Panc1 (cell line): ENCODE measurements at regions not wholly inside any gene's neighbourhood (a gene's known extent, or its start where the extent isn't known, plus 50 kb on each side); places are given as distances from the start of the nearest gene placed in this dataset.
"Not testable (repeated sequence)": the region's sequence is repeated elsewhere in the genome, so short reads cannot be mapped to it uniquely, and the experiment has no call there.

Experiments
- ATAC-seq: fragments of 200-7000 bp; cut with Tn5 transposase; 2 replicates; pipeline ENCODE4 v1.9.1; 2020; ENCODE audit warnings: mild to moderate bottlenecking, moderate library complexity
- BruUV-seq: library from RNA; stranded (reverse); fragments of 400-500 nt; replicated peaks from 2 replicates; lab custom pipeline; 2021; lab: Mats Ljungman, UMichigan
- CTCF ChIA-PET: fragments of 300-600 bp; sonication (Branson Sonifier 250); formaldehyde crosslinking; loops from one replicate; lab custom pipeline; 2022; ENCODE audit warnings: antibody characterized with exemption; lab: Charles Lee
- POLR2A ChIA-PET: fragments of 300-600 bp; sonication (Branson Sonifier 250); formaldehyde crosslinking; loops from one replicate; lab custom pipeline; 2022; ENCODE audit warnings: antibody characterized with exemption; lab: Charles Lee
- DNase-seq: peaks from one replicate; pipeline ENCODE4 v3.0.0-alpha.2; 2010; ENCODE audit warnings: low read depth, low spot score
- H3K27ac ChIP-seq: 2 replicates; pipeline ENCODE4 v1.5.1; 2011; ENCODE audit warnings: mild to moderate bottlenecking, low read length, inconsistent platforms
- H3K27me3 ChIP-seq: fragments of 200-500 bp; sonication (Bioruptor generic); 2 replicates; pipeline ENCODE4 v1.6.0; 2014; ENCODE audit warnings: low read length, inconsistent platforms; ENCODE audit not compliant: control insufficient read depth, insufficient read depth
- H3K36me3 ChIP-seq: fragments of 200-500 bp; sonication (Bioruptor generic); 2 replicates; pipeline ENCODE4 v1.5.1; 2014; ENCODE audit warnings: inconsistent platforms, mild to moderate bottlenecking, low read length, moderate library complexity; ENCODE audit not compliant: control insufficient read depth, insufficient read depth
- H3K4me1 ChIP-seq: 2 replicates; pipeline ENCODE4 v1.5.1; 2011; ENCODE audit warnings: inconsistent platforms, mild to moderate bottlenecking, low read length, moderate library complexity; ENCODE audit not compliant: control insufficient read depth, insufficient read depth
- H3K4me3 ChIP-seq, 2 experiments: 2 replicates each; pipeline ENCODE4 v1.5.1; 2011 to 2012; ENCODE audit warnings: low read depth in 2 of 2, low read length in 2 of 2, mild to moderate bottlenecking in 2 of 2, inconsistent platforms in 1 of 2, moderate library complexity in 1 of 2
- H3K9me3 ChIP-seq: fragments of 200-500 bp; sonication (Bioruptor generic); 2 replicates; pipeline ENCODE4 v1.5.1; 2014; ENCODE audit warnings: low read depth, mild to moderate bottlenecking, inconsistent platforms, low read length, moderate library complexity; ENCODE audit not compliant: control insufficient read depth, insufficient read depth
- CTCF ChIP-seq: fragments of 450-650 bp; IDR thresholded peaks from 2 replicates; pipeline ENCODE4 v1.5.1; 2017; ENCODE audit warnings: mild to moderate bottlenecking
- POLR2AphosphoS5 ChIP-seq: IDR thresholded peaks from 2 replicates; pipeline ENCODE4 v1.6.1; 2012; ENCODE audit warnings: mild to moderate bottlenecking, low read depth, low read length, moderate library complexity
- REST ChIP-seq, 2 experiments: IDR thresholded peaks; 2 replicates each; pipeline ENCODE4 v1.6.1; 2011 to 2012; ENCODE audit warnings: low read depth in 2 of 2, control low read depth in 1 of 2, low read length in 1 of 2, mild to moderate bottlenecking in 1 of 2, moderate library complexity in 1 of 2; ENCODE audit not compliant: insufficient read depth in 1 of 2
- SIN3A ChIP-seq: IDR thresholded peaks from 2 replicates; pipeline ENCODE4 v1.6.1; 2012; ENCODE audit warnings: low read depth, mild to moderate bottlenecking, low read length, moderate library complexity, borderline replicate concordance; ENCODE audit not compliant: insufficient read depth
- TCF7L2 ChIP-seq: IDR thresholded peaks from 2 replicates; pipeline ENCODE4 v1.6.1; 2011; ENCODE audit warnings: mild to moderate bottlenecking, low read depth, low read length, inconsistent platforms
- in situ Hi-C: cut with HindIII; loops from 2 replicates; pipeline ENCODE4 v1.10.0; 2016; ENCODE audit warnings: low sequenced_read_pairs, low pct_unique_long_range_greater_than_20kb
- intact Hi-C: fragments of 100-400 bp; cut with micrococcal nuclease; formaldehyde crosslinking; loops from one replicate; pipeline ENCODE4 v1.10.0; 2022; ENCODE audit not compliant: unreplicated experiment

GRCh38 chr12:107378609-107379008, 285.3 kb upstream of the CRY1 start:
- intact Hi-C loops: no loop called here
- POLR2A ChIA-PET: no interaction called here
- CTCF ChIA-PET: no interaction called here
- in situ Hi-C loops: no loop called here
- Histone ChIP-seq H3K36me3 (no peaks in the 10 kb centered on the region), H3K4me1 (no peaks in the 10 kb centered on the region), H3K4me3 (no peak overlapping the region), H3K27ac (no peak overlapping the region), H3K27me3 (no peaks in the 10 kb centered on the region), H3K9me3 (no peaks in the 10 kb centered on the region)
- DNase-seq: no peak
- ATAC-seq: no peak
- no TSS peak for BruUV-seq
- TF ChIP-seq POLR2AphosphoS5 (no peak), TCF7L2 (no peak), REST (IDR thresholded peaks at IDR 0.05; ENCODE audit: insufficient read depth in 1 of 2, low read depth in 2 of 2, low read length in 1 of 2) (no peak), SIN3A (no peak), CTCF (no peak)

DNA sequence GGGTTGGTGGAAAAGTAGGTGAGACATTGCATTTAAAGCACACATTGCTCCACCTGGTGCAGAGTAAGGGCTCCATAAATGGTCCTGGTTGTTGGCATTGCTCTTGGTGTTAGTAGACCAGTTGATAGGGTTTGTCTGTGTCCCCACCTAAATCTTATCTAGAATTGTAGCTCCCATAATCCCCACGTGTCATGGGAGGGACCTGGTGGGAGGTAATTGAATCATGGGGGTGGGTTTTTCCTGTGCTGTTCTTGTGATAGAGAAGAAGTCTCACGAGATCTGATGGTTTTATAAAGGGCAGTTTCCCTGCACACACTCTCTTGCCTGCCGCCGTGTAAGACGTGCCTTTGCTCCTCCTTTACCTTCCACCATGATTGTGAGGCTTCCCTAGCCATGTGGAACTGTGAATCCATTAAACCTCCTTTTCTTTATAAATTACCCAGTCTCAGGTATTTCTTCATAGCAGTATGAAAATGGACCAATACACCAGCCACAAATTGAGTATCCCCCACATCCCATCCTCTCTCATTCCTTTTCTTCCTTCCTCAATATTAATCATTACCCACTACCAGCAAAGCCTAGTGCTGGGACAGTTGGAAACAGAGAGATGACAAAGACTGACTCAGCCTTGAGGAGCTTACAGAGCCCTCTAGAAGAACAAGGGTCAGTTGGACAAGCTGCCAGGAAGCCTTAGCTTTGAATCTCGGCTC, 285.9 kb upstream of the CRY1 start:
- H3K4me1 ChIP-seq, CTCF ChIA-PET, H3K9me3 ChIP-seq, ATAC-seq, POLR2A ChIA-PET, BruUV-seq, DNase-seq, H3K27me3 ChIP-seq, H3K4me3 ChIP-seq, in situ Hi-C loops, intact Hi-C loops, H3K36me3 ChIP-seq, H3K27ac ChIP-seq: not testable (repeated sequence)

GRCh38 chr12:107379852-107380567, 286.7 kb upstream of the CRY1 start:
- Histone ChIP-seq H3K27me3 (no peaks in the 10 kb centered on the region), H3K27ac (no peak overlapping the region), H3K36me3 (no peaks in the 10 kb centered on the region), H3K4me3 (no peak overlapping the region), H3K4me1 (no peaks in the 10 kb centered on the region), H3K9me3 (no peaks in the 10 kb centered on the region)
- ChIA-PET POLR2A (no interaction called here), CTCF (no interaction called here)
- DNase-seq: no peak
- no TSS peak for BruUV-seq
- intact Hi-C loops (no loop called here), in situ Hi-C loops (no loop called here)
- no peak for TF ChIP-seq SIN3A
- no peak for TF ChIP-seq REST (IDR thresholded peaks at IDR 0.05; ENCODE audit: insufficient read depth in 1 of 2, low read depth in 2 of 2, low read length in 1 of 2)
- no peak for TF ChIP-seq CTCF
- TF ChIP-seq TCF7L2: no peak
- no peak for TF ChIP-seq POLR2AphosphoS5
- no peak for ATAC-seq
